Mucosa of descending colon (tissue), 3 donors: ENCODE measurements at regions not wholly inside any gene's neighbourhood (a gene's known extent, or its start where the extent isn't known, plus 50 kb on each side); places are given as distances from the start of the nearest gene placed in this dataset.

Experiments
- ATAC-seq: fragments of 200-7000 bp; cut with Tn5 transposase; one replicate; pipeline ENCODE4 v1.9.1; 2020; ENCODE audit warnings: mild to moderate bottlenecking, moderate library complexity
- DNase-seq, 3 donors: peaks; one replicate each; pipeline ENCODE4 v3.0.0-alpha.2; 2020
- H3K36me3 ChIP-seq: fragments of 200-600 bp; one replicate; pipeline ENCODE4 v1.8.0; 2021; ENCODE audit warnings: low read depth, mild to moderate bottlenecking
- H3K4me1 ChIP-seq: fragments of 200-600 bp; one replicate; pipeline ENCODE4 v1.8.0; 2021; ENCODE audit warnings: low read depth, mild to moderate bottlenecking
- H3K4me3 ChIP-seq: fragments of 200-600 bp; one replicate; pipeline ENCODE4 v1.8.0; 2021; ENCODE audit warnings: mild to moderate bottlenecking
- H3K9me3 ChIP-seq: fragments of 200-600 bp; one replicate; pipeline ENCODE4 v1.8.0; 2021; ENCODE audit warnings: mild to moderate bottlenecking
- CTCF ChIP-seq: fragments of 200-600 bp; IDR thresholded peaks from one replicate; pipeline ENCODE4 v1.8.0; 2022; ENCODE audit warnings: antibody characterized with exemption, mild to moderate bottlenecking
- intact Hi-C, 2 donors: fragments of 100-400 bp; cut with DNase I in 1 of 2; cut with micrococcal nuclease in 1 of 2; formaldehyde crosslinking; loops; one replicate each; pipeline versions ENCODE4 v1.11.0 to v1.11.1; 2022; cut with DNase I, micrococcal nuclease
- donor health status: DM: no; HTN: no; CAD: no; lungs with moderate emphysema.
- donor health status: DM: no; HTN: no; CAD: no.
- donor health status: DM: no; HTN: yes; CAD: no.

- TF ChIP-seq CTCF = no peak
- Histone ChIP-seq H3K4me1 (no peaks in the 10 kb centered on the region), H3K4me3 (no peak overlapping the region), H3K9me3 (no peaks in the 10 kb centered on the region), H3K36me3 (no peaks in the 10 kb centered on the region)
- intact Hi-C loops = no loop called here
- ATAC-seq (no peak), DNase-seq (no peak)
Measured at GRCh38 chr5:165175041-165175440, 1669.6 kb downstream of the MAT2B start.

GRCh38 chr5:165184183-165184582, 1678.8 kb downstream of the MAT2B start:
- no peak for TF ChIP-seq CTCF
- H3K4me1 ChIP-seq = no peaks in the 10 kb centered on the region
- H3K4me3 ChIP-seq = no peak overlapping the region
- H3K9me3 ChIP-seq = no peaks in the 10 kb centered on the region
- intact Hi-C loops = no loop called here
- ATAC-seq (no peak), DNase-seq (no peak)
- H3K36me3 ChIP-seq = no peaks in the 10 kb centered on the region

- Histone ChIP-seq H3K4me3 (no peak overlapping the region), H3K9me3 (no peaks in the 10 kb centered on the region), H3K4me1 (no peaks in the 10 kb centered on the region), H3K36me3 (no peaks in the 10 kb centered on the region)
- no peak for TF ChIP-seq CTCF
- ATAC-seq (no peak), DNase-seq (no peak)
- intact Hi-C loops = no loop called here
Measured at GRCh38 chr5:165185716-165186115, 1680.3 kb downstream of the MAT2B start.

GRCh38 chr5:165187815-165188214, 1682.4 kb downstream of the MAT2B start:
- no peaks in the 10 kb centered on the region for H3K4me1 ChIP-seq
- DNase-seq (no peak), ATAC-seq (no peak)
- no peaks in the 10 kb centered on the region for H3K9me3 ChIP-seq
- intact Hi-C loops = no loop called here
- TF ChIP-seq CTCF = no peak
- no peak overlapping the region for H3K4me3 ChIP-seq
- no peaks in the 10 kb centered on the region for H3K36me3 ChIP-seq

GRCh38 chr5:165188556-165189175, 1683.2 kb downstream of the MAT2B start:
- Histone ChIP-seq H3K4me1 (no peaks in the 10 kb centered on the region), H3K36me3 (no peaks in the 10 kb centered on the region), H3K4me3 (no peak overlapping the region), H3K9me3 (no peaks in the 10 kb centered on the region)
- DNase-seq = no peak
- ATAC-seq = no peak
- no peak for TF ChIP-seq CTCF
- intact Hi-C loops = no loop called here

GRCh38 chr5:165196961-165197360, 1691.5 kb downstream of the MAT2B start:
- H3K9me3 ChIP-seq = no peaks in the 10 kb centered on the region
- DNase-seq (no peak), ATAC-seq (no peak)
- intact Hi-C loops = no loop called here
- H3K36me3 ChIP-seq = no peaks in the 10 kb centered on the region
- no peak for TF ChIP-seq CTCF
- H3K4me1 ChIP-seq = no peaks in the 10 kb centered on the region
- no peak overlapping the region for H3K4me3 ChIP-seq
